Lower lobe of right lung (tissue), 2 donors: ENCODE measurements at regions not wholly inside any gene's neighbourhood (a gene's known extent, or its start where the extent isn't known, plus 50 kb on each side); places are given as distances from the start of the nearest gene placed in this dataset.

Experiments
- ATAC-seq, 2 donors: fragments of 200-7000 bp; cut with Tn5 transposase; one replicate each; pipeline ENCODE4 v1.9.1; 2020 to 2022; ENCODE audit warnings: mild to moderate bottlenecking in 2 of 2, moderate library complexity in 2 of 2
- DNase-seq: peaks from one replicate; pipeline ENCODE4 v3.0.0-alpha.2; 2020
- H3K27ac ChIP-seq: fragments of 200-600 bp; one replicate; pipeline ENCODE4 v1.8.0; 2022
- H3K27me3 ChIP-seq: fragments of 200-600 bp; one replicate; pipeline ENCODE4 v1.8.0; 2022; ENCODE audit warnings: low read depth
- H3K36me3 ChIP-seq: fragments of 200-600 bp; one replicate; pipeline ENCODE4 v1.8.0; 2022; ENCODE audit warnings: mild to moderate bottlenecking
- H3K4me1 ChIP-seq: fragments of 200-600 bp; one replicate; pipeline ENCODE4 v1.8.0; 2022
- H3K4me3 ChIP-seq: fragments of 200-600 bp; one replicate; pipeline ENCODE4 v1.8.0; 2022; ENCODE audit warnings: mild to moderate bottlenecking
- H3K9me3 ChIP-seq: fragments of 200-600 bp; one replicate; pipeline ENCODE4 v1.8.0; 2022
- CTCF ChIP-seq: fragments of 200-600 bp; IDR thresholded peaks from one replicate; pipeline ENCODE4 v1.8.0; 2022; ENCODE audit warnings: antibody characterized with exemption, mild to moderate bottlenecking
- intact Hi-C: fragments of 100-400 bp; cut with DNase I; formaldehyde crosslinking; loops from one replicate; pipeline ENCODE4 v1.11.0; 2022
- donor health status: DM: no; HTN: yes; CAD: no; lungs with severe emphysema.

- ATAC-seq, result no peak
- Histone ChIP-seq H3K27me3 (no peaks in the 10 kb centered on the region), H3K27ac (no peak overlapping the region), H3K4me1 (no peaks in the 10 kb centered on the region), H3K4me3 (no peak overlapping the region), H3K36me3 (no peaks in the 10 kb centered on the region), H3K9me3 (no peaks in the 10 kb centered on the region)
- DNase-seq, result no peak
- intact Hi-C loops, result no loop called here
- TF ChIP-seq CTCF, result no peak
These were observed 57.4 kb upstream of the SASH1 start for GRCh38 chr6:148285205-148285604.

GRCh38 chr6:148286563-148286962 is 56.1 kb upstream of the SASH1 start:
- Histone ChIP-seq H3K4me1 (no peaks in the 10 kb centered on the region), H3K9me3 (no peaks in the 10 kb centered on the region), H3K4me3 (no peak overlapping the region), H3K27me3 (no peaks in the 10 kb centered on the region), H3K27ac (no peak overlapping the region), H3K36me3 (no peaks in the 10 kb centered on the region)
- intact Hi-C loops, result no loop called here
- TF ChIP-seq CTCF, result no peak
- ATAC-seq (no peak), DNase-seq (no peak)

- intact Hi-C loops, result no loop called here
- Histone ChIP-seq H3K4me3 (no peak overlapping the region), H3K4me1 (no peaks in the 10 kb centered on the region), H3K36me3 (no peaks in the 10 kb centered on the region), H3K9me3 (no peaks in the 10 kb centered on the region), H3K27me3 (no peaks in the 10 kb centered on the region), H3K27ac (no peak overlapping the region)
- TF ChIP-seq CTCF, result no peak
- DNase-seq, result no peak
- ATAC-seq, result no peak
These were observed 54.9 kb upstream of the SASH1 start for GRCh38 chr6:148287623-148288333.

- ATAC-seq, result no peak
These were observed 54.1 kb upstream of the SASH1 start for GRCh38 chr6:148288541-148288940.

GRCh38 chr6:148289153-148289552 is 53.5 kb upstream of the SASH1 start:
- TF ChIP-seq CTCF, result no peak
- ATAC-seq (no peak), DNase-seq (no peak)
- Histone ChIP-seq H3K9me3 (no peaks in the 10 kb centered on the region), H3K27me3 (no peaks in the 10 kb centered on the region), H3K4me1 (no peaks in the 10 kb centered on the region), H3K36me3 (no peaks in the 10 kb centered on the region), H3K4me3 (no peak overlapping the region), H3K27ac (no peak overlapping the region)
- intact Hi-C loops, result no loop called here

More at GRCh38 chr6:148288541-148288940, 54.1 kb upstream of the SASH1 start:
- H3K4me1 ChIP-seq, result no peaks in the 10 kb centered on the region
- H3K9me3 ChIP-seq, result no peaks in the 10 kb centered on the region
- intact Hi-C loops, result no loop called here
- H3K36me3 ChIP-seq, result no peaks in the 10 kb centered on the region
- no peak for TF ChIP-seq CTCF
- no peak overlapping the region for H3K4me3 ChIP-seq
- no peaks in the 10 kb centered on the region for H3K27me3 ChIP-seq
- no peak for DNase-seq
- no peak overlapping the region for H3K27ac ChIP-seq
